NT2/D1 (cell line): ENCODE measurements at regions not wholly inside any gene's neighbourhood (a gene's known extent, or its start where the extent isn't known, plus 50 kb on each side); places are given as distances from the start of the nearest gene placed in this dataset.

Experiments
- YY1 ChIP-seq: IDR thresholded peaks from 2 replicates; pipeline ENCODE4 v1.6.1; 2011; ENCODE audit not compliant: insufficient read length, insufficient read depth
- ZNF274 ChIP-seq: IDR thresholded peaks from 2 replicates; pipeline ENCODE4 v1.6.1; 2011; ENCODE audit warnings: mild to moderate bottlenecking, low read depth, low read length

DNA sequence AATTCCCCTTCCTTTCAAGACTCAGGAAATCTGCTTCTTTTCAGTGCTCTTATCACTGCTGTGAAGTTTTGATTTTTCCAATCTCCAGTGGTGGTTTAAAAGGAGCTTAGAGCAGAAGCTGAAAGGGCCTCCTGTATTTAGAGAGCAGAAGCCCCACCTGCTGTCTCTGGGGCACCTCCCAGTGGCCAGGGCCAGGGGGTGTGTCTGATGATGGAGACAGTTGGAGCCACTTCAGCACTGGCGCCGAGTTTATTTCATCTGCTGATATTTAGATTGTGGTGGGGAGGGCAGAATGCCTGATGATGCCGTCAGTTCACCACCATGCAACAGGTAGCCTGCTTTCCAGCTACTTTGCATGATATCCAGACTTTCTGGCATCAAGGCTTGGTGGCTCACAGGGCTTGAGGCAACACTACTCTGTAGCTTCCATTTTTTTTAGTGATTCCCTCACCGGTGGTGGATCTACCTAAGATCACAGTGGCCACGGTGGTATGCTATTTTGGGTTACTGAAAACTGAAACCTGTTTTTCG is 371.9 kb downstream of the KCNRG start:
- TF ChIP-seq YY1 = no peak
- no peak for TF ChIP-seq ZNF274
